ENCODE measurements at regions not wholly inside any gene's neighbourhood (a gene's known extent, or its start where the extent isn't known, plus 50 kb on each side); places are given as distances from the start of the nearest gene placed in this dataset.

- TF ChIP-seq HDAC3 (IDR thresholded peaks at IDR 0.05; ENCODE audit: borderline replicate concordance, partially characterized antibody) (no peak), FOXA1 (IDR thresholded peaks at IDR 0.05; ENCODE audit: borderline replicate concordance) (no peak), SRF (CRISPR knock-in tag; IDR thresholded peaks at IDR 0.05) (no peak)
These were observed 248.0 kb downstream of the IKZF2 start (continued) for GRCh38 chr2:212903413-212903812.

DNA sequence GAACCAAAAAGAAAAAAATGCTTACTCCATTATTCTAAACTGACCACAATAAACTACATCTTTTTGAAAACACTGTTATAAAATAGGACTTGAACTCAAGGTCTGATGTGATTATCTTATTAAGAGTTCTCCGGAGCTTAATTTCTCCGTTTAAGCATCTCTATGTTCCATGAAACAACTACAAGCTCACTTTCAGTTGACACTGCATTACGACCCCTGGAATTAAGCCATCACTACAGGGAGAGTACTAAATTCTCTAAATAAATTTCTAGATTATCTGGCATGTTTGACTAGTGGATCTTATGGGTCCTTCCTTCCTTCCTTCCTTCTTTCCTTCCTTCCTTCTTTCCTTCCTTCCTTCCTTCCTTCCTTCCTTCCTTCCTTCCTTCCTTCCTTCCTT lies 249.0 kb downstream of the IKZF2 start:
- Histone ChIP-seq H3K4me3 (no peak overlapping the region), H3K4me2 (ENCODE audit: insufficient read depth, low read length) (no peak overlapping the region), H3K27ac (ENCODE audit: extremely low read depth, low read depth, low read length) (no peak overlapping the region), H3K36me3 (ENCODE audit: control insufficient read depth, insufficient read depth, low read length) (no peaks in the 10 kb centered on the region), H3K9me1 (ENCODE audit: control insufficient read depth, insufficient read depth, low read length) (no peaks in the 10 kb centered on the region), H3K4me1 (replicated peaks in 1 of 2; ENCODE audit: control insufficient read depth in 2 of 2, insufficient read depth in 2 of 2, low read length in 2 of 2) (no peaks in the 10 kb centered on the region), H4K20me1 (replicated peaks; ENCODE audit: control insufficient read depth, insufficient read depth, low read length) (no peaks in the 10 kb centered on the region), H3K9me3 (replicated peaks; ENCODE audit: control insufficient read depth, insufficient read depth, low read depth, low read length) (no peaks in the 10 kb centered on the region), H3K27me3 (ENCODE audit: control insufficient read depth in 2 of 2, insufficient read depth in 2 of 2, low read length in 2 of 2) (no peaks in the 10 kb centered on the region), H3K79me2 (ENCODE audit: control insufficient read depth, insufficient read depth, low read length) (no peaks in the 10 kb centered on the region), H3K9ac (ENCODE audit: insufficient read depth in 1 of 2, low read depth in 2 of 2, low read length in 2 of 2) (no peak overlapping the region), H2AFZ (ENCODE audit: low read depth, low read length) (no peak overlapping the region)
- BruUV-seq (replicated peaks): no TSS peak
- WGBS (ENCODE audit: insufficient coverage, low coverage, missing lambda C conversion rate): 0% methylated on average over 3 of the region's 3 CpGs
- ATAC-seq: no peak
- no peak for DNase-seq (ENCODE audit: extremely low read depth in 1 of 4, low spot score in 3 of 4)
- TF ChIP-seq BRD4 (IDR thresholded peaks at IDR 0.05) (no peak), SIN3B (IDR thresholded peaks at IDR 0.05; ENCODE audit: low read depth) (no peak)
- TF ChIP-seq, protein P1, sequence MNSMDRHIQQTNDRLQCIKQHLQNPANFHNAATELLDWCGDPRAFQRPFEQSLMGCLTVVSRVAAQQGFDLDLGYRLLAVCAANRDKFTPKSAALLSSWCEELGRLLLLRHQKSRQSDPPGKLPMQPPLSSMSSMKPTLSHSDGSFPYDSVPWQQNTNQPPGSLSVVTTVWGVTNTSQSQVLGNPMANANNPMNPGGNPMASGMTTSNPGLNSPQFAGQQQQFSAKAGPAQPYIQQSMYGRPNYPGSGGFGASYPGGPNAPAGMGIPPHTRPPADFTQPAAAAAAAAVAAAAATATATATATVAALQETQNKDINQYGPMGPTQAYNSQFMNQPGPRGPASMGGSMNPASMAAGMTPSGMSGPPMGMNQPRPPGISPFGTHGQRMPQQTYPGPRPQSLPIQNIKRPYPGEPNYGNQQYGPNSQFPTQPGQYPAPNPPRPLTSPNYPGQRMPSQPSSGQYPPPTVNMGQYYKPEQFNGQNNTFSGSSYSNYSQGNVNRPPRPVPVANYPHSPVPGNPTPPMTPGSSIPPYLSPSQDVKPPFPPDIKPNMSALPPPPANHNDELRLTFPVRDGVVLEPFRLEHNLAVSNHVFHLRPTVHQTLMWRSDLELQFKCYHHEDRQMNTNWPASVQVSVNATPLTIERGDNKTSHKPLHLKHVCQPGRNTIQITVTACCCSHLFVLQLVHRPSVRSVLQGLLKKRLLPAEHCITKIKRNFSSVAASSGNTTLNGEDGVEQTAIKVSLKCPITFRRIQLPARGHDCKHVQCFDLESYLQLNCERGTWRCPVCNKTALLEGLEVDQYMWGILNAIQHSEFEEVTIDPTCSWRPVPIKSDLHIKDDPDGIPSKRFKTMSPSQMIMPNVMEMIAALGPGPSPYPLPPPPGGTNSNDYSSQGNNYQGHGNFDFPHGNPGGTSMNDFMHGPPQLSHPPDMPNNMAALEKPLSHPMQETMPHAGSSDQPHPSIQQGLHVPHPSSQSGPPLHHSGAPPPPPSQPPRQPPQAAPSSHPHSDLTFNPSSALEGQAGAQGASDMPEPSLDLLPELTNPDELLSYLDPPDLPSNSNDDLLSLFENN (IDR thresholded peaks at IDR 0.05; ENCODE audit: low read depth in 2 of 2, low read length in 2 of 2): no peak
- in situ Hi-C loops (cut with MboI) (no loop called here), intact Hi-C loops (cut with micrococcal nuclease) (no loop called here)
- ChIA-PET POLR2A (no interaction called here), CTCF (ENCODE audit: low intra/inter-chr PET ratio) (no interaction called here)
- FAIRE-seq: no peak

All from K562 (cell line).